Neural cell (in vitro differentiated cells): ENCODE measurements at regions not wholly inside any gene's neighbourhood (a gene's known extent, or its start where the extent isn't known, plus 50 kb on each side); places are given as distances from the start of the nearest gene placed in this dataset.
A peak's percentile ranks its signal among the peaks of the same experiment; 100 is the strongest.

Experiments
- H2AFZ ChIP-seq: fragments of 200-600, 300-800 bp; sonication (generic), shearing (Covaris generic); 2 replicates; pipeline ENCODE4 v1.6.0; 2014; ENCODE audit warnings: low read depth, mild to moderate bottlenecking, antibody characterized with exemption, low read length, moderate library complexity
- H3F3A ChIP-seq: fragments of 200-600 bp; shearing (Covaris generic); 2 replicates; pipeline ENCODE4 v1.6.1; 2016; ENCODE audit warnings: mild to moderate bottlenecking, moderate library complexity, mixed read lengths, antibody characterized with exemption, low read length; ENCODE audit not compliant: insufficient read depth, poor library complexity, severe bottlenecking
- H3K27ac ChIP-seq: fragments of 200-600, 300-800 bp; sonication (generic), shearing (Covaris generic); 2 replicates; pipeline ENCODE4 v1.5.1; 2014; ENCODE audit warnings: mild to moderate bottlenecking, low read length, moderate library complexity
- H3K27me3 ChIP-seq: fragments of 300-800, 200-600 bp; sonication (generic), shearing (Covaris generic); 2 replicates; pipeline ENCODE4 v1.6.0; 2014; ENCODE audit warnings: mild to moderate bottlenecking, low read depth, low read length, moderate library complexity; ENCODE audit not compliant: insufficient read depth
- H3K36me3 ChIP-seq: fragments of 300-800, 200-600 bp; sonication (generic), shearing (Covaris generic); 2 replicates; pipeline ENCODE4 v1.5.1; 2014; ENCODE audit warnings: mild to moderate bottlenecking, antibody characterized with exemption, low read length, moderate library complexity; ENCODE audit not compliant: insufficient read depth
- H3K4me2 ChIP-seq: fragments of 300-800, 200-600 bp; sonication (generic), shearing (Covaris generic); 2 replicates; pipeline ENCODE4 v1.6.0; 2014; ENCODE audit warnings: mild to moderate bottlenecking, low read length
- H3K4me3 ChIP-seq: fragments of 300-800, 200-600 bp; sonication (generic), shearing (Covaris generic); 2 replicates; pipeline ENCODE4 v1.5.1; 2014; ENCODE audit warnings: mild to moderate bottlenecking, low read length, moderate library complexity
- H3K79me2 ChIP-seq: fragments of 200-600 bp; shearing (Covaris generic); replicated peaks from 2 replicates; pipeline ENCODE4 v1.6.0; 2014; ENCODE audit warnings: mild to moderate bottlenecking, low read length, moderate library complexity; ENCODE audit not compliant: insufficient read depth
- H3K9ac ChIP-seq: fragments of 300-800, 200-600 bp; sonication (generic), shearing (Covaris generic); 2 replicates; pipeline ENCODE4 v1.6.1; 2016; ENCODE audit warnings: mild to moderate bottlenecking, low read length, mixed read lengths
- H3K9me2 ChIP-seq: fragments of 200-600 bp; shearing (Covaris generic); 2 replicates; pipeline ENCODE4 v1.6.1; 2016; ENCODE audit warnings: mild to moderate bottlenecking, low read length, mixed read lengths; ENCODE audit not compliant: insufficient read depth
- H3K9me3 ChIP-seq: fragments of 200-600, 300-800 bp; sonication (generic), shearing (Covaris generic); 2 replicates; pipeline ENCODE4 v1.6.1; 2016; ENCODE audit warnings: mild to moderate bottlenecking, mixed run types, low read length, moderate library complexity, mixed read lengths
- H4K20me1 ChIP-seq: fragments of 200-600 bp; shearing (Covaris generic); 2 replicates; pipeline ENCODE4 v1.6.1; 2016; ENCODE audit warnings: mild to moderate bottlenecking, mixed run types; ENCODE audit not compliant: insufficient read depth
- EP300 ChIP-seq: fragments of 450-650 bp; conservative IDR thresholded peaks from 2 replicates; pipeline ENCODE4 v1.6.1; 2014; ENCODE audit warnings: antibody characterized with exemption, mild to moderate bottlenecking, moderate library complexity; ENCODE audit not compliant: poor library complexity, severe bottlenecking
- EZH2 ChIP-seq: fragments of 200-600, 300-800 bp; shearing (Covaris generic), sonication (generic); IDR thresholded peaks from 2 replicates; pipeline ENCODE4 v1.6.1; 2014; ENCODE audit warnings: antibody characterized with exemption, low read length, borderline replicate concordance, mild to moderate bottlenecking; ENCODE audit not compliant: insufficient read depth, poor library complexity, severe bottlenecking
- MXI1 ChIP-seq: fragments of 450-650 bp; conservative IDR thresholded peaks from 2 replicates; pipeline ENCODE4 v1.6.1; 2014; ENCODE audit warnings: antibody characterized with exemption, mild to moderate bottlenecking; ENCODE audit not compliant: poor library complexity, severe bottlenecking
- POLR2AphosphoS5 ChIP-seq: IDR thresholded peaks from 2 replicates; pipeline ENCODE4 v1.6.1; 2012
- RAD21 ChIP-seq: fragments of 450-650 bp; conservative IDR thresholded peaks from 2 replicates; pipeline ENCODE4 v1.6.1; 2014; ENCODE audit warnings: antibody characterized with exemption, mild to moderate bottlenecking, moderate library complexity
- SMC3 ChIP-seq: fragments of 450-650 bp; conservative IDR thresholded peaks from 2 replicates; pipeline ENCODE4 v1.6.1; 2014; ENCODE audit warnings: antibody characterized with exemption, mild to moderate bottlenecking, moderate library complexity; ENCODE audit not compliant: poor library complexity
- TAF1 ChIP-seq: IDR thresholded peaks from 2 replicates; pipeline ENCODE4 v1.6.1; 2012; ENCODE audit warnings: low read depth
- TF ChIP-seq, protein P1 (sequence below): fragments of 450-650 bp; IDR thresholded peaks from 2 replicates; pipeline ENCODE4 v1.5.1; 2014; ENCODE audit warnings: antibody characterized with exemption, mild to moderate bottlenecking, moderate library complexity; ENCODE audit not compliant: poor library complexity, severe bottlenecking
- TF ChIP-seq, protein P2 (sequence below): IDR thresholded peaks from 2 replicates; pipeline ENCODE4 v1.6.1; 2012; ENCODE audit warnings: borderline replicate concordance

DNA sequence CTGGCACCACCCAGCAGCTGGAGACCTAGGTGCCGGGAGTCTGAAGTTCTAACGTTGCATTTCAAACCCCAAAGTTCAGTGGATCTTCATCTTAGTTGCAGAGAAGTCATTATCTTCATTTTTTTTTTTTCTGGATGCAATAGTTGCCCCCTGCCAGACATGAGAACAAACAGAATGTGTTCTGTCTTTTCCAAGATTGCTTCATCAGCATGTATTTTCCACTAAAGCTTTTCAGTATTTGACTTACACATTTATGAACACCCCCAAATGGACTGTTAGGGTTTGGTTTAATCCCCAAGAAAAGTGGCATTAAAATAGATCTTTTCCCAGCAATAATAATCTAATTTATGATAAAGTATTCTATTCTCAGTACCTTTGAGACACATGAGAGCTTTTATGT is 135.2 kb upstream of the OSMR start:
- no peaks in the 10 kb centered on the region for H3K9me2 ChIP-seq

GRCh38 chr5:38712391-38712790 is 133.4 kb upstream of the OSMR start:
- TF ChIP-seq, protein P1, sequence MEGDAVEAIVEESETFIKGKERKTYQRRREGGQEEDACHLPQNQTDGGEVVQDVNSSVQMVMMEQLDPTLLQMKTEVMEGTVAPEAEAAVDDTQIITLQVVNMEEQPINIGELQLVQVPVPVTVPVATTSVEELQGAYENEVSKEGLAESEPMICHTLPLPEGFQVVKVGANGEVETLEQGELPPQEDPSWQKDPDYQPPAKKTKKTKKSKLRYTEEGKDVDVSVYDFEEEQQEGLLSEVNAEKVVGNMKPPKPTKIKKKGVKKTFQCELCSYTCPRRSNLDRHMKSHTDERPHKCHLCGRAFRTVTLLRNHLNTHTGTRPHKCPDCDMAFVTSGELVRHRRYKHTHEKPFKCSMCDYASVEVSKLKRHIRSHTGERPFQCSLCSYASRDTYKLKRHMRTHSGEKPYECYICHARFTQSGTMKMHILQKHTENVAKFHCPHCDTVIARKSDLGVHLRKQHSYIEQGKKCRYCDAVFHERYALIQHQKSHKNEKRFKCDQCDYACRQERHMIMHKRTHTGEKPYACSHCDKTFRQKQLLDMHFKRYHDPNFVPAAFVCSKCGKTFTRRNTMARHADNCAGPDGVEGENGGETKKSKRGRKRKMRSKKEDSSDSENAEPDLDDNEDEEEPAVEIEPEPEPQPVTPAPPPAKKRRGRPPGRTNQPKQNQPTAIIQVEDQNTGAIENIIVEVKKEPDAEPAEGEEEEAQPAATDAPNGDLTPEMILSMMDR: no peak
- TF ChIP-seq MXI1: no peak
- TF ChIP-seq, protein P2, sequence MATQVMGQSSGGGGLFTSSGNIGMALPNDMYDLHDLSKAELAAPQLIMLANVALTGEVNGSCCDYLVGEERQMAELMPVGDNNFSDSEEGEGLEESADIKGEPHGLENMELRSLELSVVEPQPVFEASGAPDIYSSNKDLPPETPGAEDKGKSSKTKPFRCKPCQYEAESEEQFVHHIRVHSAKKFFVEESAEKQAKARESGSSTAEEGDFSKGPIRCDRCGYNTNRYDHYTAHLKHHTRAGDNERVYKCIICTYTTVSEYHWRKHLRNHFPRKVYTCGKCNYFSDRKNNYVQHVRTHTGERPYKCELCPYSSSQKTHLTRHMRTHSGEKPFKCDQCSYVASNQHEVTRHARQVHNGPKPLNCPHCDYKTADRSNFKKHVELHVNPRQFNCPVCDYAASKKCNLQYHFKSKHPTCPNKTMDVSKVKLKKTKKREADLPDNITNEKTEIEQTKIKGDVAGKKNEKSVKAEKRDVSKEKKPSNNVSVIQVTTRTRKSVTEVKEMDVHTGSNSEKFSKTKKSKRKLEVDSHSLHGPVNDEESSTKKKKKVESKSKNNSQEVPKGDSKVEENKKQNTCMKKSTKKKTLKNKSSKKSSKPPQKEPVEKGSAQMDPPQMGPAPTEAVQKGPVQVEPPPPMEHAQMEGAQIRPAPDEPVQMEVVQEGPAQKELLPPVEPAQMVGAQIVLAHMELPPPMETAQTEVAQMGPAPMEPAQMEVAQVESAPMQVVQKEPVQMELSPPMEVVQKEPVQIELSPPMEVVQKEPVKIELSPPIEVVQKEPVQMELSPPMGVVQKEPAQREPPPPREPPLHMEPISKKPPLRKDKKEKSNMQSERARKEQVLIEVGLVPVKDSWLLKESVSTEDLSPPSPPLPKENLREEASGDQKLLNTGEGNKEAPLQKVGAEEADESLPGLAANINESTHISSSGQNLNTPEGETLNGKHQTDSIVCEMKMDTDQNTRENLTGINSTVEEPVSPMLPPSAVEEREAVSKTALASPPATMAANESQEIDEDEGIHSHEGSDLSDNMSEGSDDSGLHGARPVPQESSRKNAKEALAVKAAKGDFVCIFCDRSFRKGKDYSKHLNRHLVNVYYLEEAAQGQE: no peak
- no peak for TF ChIP-seq EP300
- TF ChIP-seq EZH2: no peak
- no peak for TF ChIP-seq RAD21
- TF ChIP-seq TAF1: no peak
- TF ChIP-seq SMC3: no peak
- TF ChIP-seq POLR2AphosphoS5: no peak
- no peaks in the 10 kb centered on the region for H3K36me3 ChIP-seq
- no peaks in the 10 kb centered on the region for H4K20me1 ChIP-seq
- H3K79me2 ChIP-seq: no peaks in the 10 kb centered on the region
- H3K9me2 ChIP-seq: no peaks in the 10 kb centered on the region
- no peak overlapping the region for H3K4me3 ChIP-seq
- H3K4me2 ChIP-seq: no peak overlapping the region
- no peaks in the 10 kb centered on the region for H3K9me3 ChIP-seq
- H3F3A ChIP-seq: no peaks in the 10 kb centered on the region
- H2AFZ ChIP-seq: no peak overlapping the region
- no peak overlapping the region for H3K27ac ChIP-seq
- no peak overlapping the region for H3K9ac ChIP-seq
- H3K27me3 ChIP-seq: no peaks in the 10 kb centered on the region

More for the DNA sequence above, 135.2 kb upstream of the OSMR start:
- no peaks in the 10 kb centered on the region for H3K79me2 ChIP-seq
- H3K36me3 ChIP-seq: no peaks in the 10 kb centered on the region
- TF ChIP-seq, protein P2: no peak
- TF ChIP-seq EP300 (no peak), POLR2AphosphoS5 (no peak), EZH2 (no peak), MXI1 (no peak), SMC3 (no peak), TAF1 (no peak), RAD21 (no peak)
- TF ChIP-seq, protein P1: no peak
- peak overlapping the region; percentile 28 for H3K4me3 ChIP-seq
- H3K4me2 ChIP-seq: no peak overlapping the region
- H3K27me3 ChIP-seq: no peaks in the 10 kb centered on the region
- H3K9me3 ChIP-seq: no peaks in the 10 kb centered on the region
- no peaks in the 10 kb centered on the region for H4K20me1 ChIP-seq
- no peak overlapping the region for H2AFZ ChIP-seq
- H3K27ac ChIP-seq: no peak overlapping the region
- H3K9ac ChIP-seq: no peak overlapping the region
- no peaks in the 10 kb centered on the region for H3F3A ChIP-seq
